ENCODE measurements at regions not wholly inside any gene's neighbourhood (a gene's known extent, or its start where the extent isn't known, plus 50 kb on each side); places are given as distances from the start of the nearest gene placed in this dataset.

GRCh38 chr7:9106747-9107146 lies 673.3 kb downstream of the NXPH1 start:
- Histone ChIP-seq H3K4me1 (no peaks in the 10 kb centered on the region), H3K9me3 (ENCODE audit: control insufficient read depth, low read length) (no peaks in the 10 kb centered on the region)

DNA sequence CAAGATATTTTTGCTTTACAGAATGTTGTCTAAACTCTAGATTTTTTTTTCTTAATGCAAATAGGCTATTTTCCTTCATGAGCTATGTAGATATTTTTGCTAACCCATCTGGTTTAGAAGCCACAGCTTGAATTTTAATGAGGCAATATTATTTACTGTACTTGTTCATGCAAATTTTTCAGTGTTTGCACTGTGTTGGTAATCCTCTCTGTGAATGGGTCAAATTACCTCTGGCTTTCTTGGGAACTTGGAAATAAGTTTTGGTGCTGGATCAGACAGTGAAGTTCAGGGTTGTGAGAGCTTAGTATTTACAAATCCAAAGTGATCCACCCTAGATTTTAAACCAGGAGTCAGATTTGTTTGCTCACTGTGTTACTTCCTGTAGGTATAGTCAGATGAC lies 686.9 kb downstream of the NXPH1 start:
- H2AFZ ChIP-seq, result no peak overlapping the region
- no peak overlapping the region for H3K4me3 ChIP-seq (ENCODE audit: low read depth, low read length)
- no peaks in the 10 kb centered on the region for H3K79me2 ChIP-seq
- H3K4me1 ChIP-seq, result no peaks in the 10 kb centered on the region
- H3K27ac ChIP-seq, result no peak overlapping the region
- no peak overlapping the region for H3K4me2 ChIP-seq (ENCODE audit: low read length)
- H3K9me3 ChIP-seq (ENCODE audit: control insufficient read depth, low read length), result no peaks in the 10 kb centered on the region
- H3K9ac ChIP-seq, result no peak overlapping the region
- no peak for TF ChIP-seq CTCF (IDR thresholded peaks at IDR 0.05)
- no peaks in the 10 kb centered on the region for H3K27me3 ChIP-seq (ENCODE audit: control insufficient read depth, insufficient read depth, low read length)
- H3K36me3 ChIP-seq (ENCODE audit: control insufficient read depth, insufficient read depth, low read length), result no peaks in the 10 kb centered on the region

More at GRCh38 chr7:9106747-9107146, 673.3 kb downstream of the NXPH1 start:
- Histone ChIP-seq H2AFZ (no peak overlapping the region), H3K79me2 (no peaks in the 10 kb centered on the region), H3K36me3 (ENCODE audit: control insufficient read depth, insufficient read depth, low read length) (no peaks in the 10 kb centered on the region), H3K4me3 (ENCODE audit: low read depth, low read length) (no peak overlapping the region), H3K27ac (no peak overlapping the region), H3K9ac (no peak overlapping the region), H3K27me3 (ENCODE audit: control insufficient read depth, insufficient read depth, low read length) (no peaks in the 10 kb centered on the region), H3K4me2 (ENCODE audit: low read length) (no peak overlapping the region)
- no peak for TF ChIP-seq CTCF (IDR thresholded peaks at IDR 0.05)

DNA sequence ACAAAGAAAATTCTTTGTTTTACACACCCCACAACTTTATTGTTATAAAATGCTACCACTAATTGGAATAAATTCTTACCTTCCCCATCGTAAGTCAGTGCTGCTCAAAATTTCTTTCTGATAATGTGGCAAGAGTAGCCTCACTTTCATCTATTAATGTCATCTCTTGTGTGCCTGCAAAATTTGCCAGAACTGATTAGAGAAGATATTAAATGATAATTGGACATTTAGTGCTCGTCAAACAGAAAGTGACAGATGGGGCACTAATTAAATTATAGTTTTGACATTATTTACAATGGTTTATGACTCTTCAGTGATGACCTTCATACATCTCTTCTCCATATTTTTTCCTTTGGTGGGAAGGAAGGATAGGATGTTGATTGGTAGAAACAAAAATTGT lies 690.9 kb downstream of the NXPH1 start:
- Histone ChIP-seq H3K27me3 (ENCODE audit: control insufficient read depth, insufficient read depth, low read length) (no peaks in the 10 kb centered on the region), H3K9ac (no peak overlapping the region), H3K4me3 (ENCODE audit: low read depth, low read length) (no peak overlapping the region), H3K27ac (no peak overlapping the region), H3K4me1 (no peaks in the 10 kb centered on the region), H2AFZ (no peak overlapping the region), H3K36me3 (ENCODE audit: control insufficient read depth, insufficient read depth, low read length) (no peaks in the 10 kb centered on the region), H3K79me2 (no peaks in the 10 kb centered on the region), H3K9me3 (ENCODE audit: control insufficient read depth, low read length) (no peaks in the 10 kb centered on the region), H3K4me2 (ENCODE audit: low read length) (no peak overlapping the region)
- TF ChIP-seq CTCF (IDR thresholded peaks at IDR 0.05), result no peak

DNA sequence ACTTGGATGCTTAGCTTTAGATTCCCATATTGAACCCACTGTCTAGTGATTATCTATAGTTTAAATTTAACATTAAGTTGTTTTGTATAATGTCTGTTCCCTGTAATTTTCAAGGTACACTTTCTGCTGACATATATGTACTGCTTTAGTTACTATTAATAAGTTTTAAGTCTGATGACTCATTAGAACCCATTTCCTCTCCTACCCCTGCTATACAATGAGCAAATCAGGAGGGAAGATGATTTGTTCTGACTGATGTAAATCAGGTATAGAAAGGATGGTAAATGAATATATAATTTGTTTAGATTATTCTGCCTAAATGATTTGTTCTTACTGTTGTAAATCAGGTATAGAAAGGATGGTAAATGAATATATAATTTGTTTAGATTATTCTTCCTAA lies 691.8 kb downstream of the NXPH1 start:
- Histone ChIP-seq H3K79me2 (no peaks in the 10 kb centered on the region), H2AFZ (no peak overlapping the region), H3K27me3 (ENCODE audit: control insufficient read depth, insufficient read depth, low read length) (no peaks in the 10 kb centered on the region), H3K27ac (no peak overlapping the region), H3K9ac (no peak overlapping the region), H3K9me3 (ENCODE audit: control insufficient read depth, low read length) (no peaks in the 10 kb centered on the region), H3K4me2 (ENCODE audit: low read length) (no peak overlapping the region), H3K4me3 (ENCODE audit: low read depth, low read length) (no peak overlapping the region), H3K4me1 (no peaks in the 10 kb centered on the region), H3K36me3 (ENCODE audit: control insufficient read depth, insufficient read depth, low read length) (no peaks in the 10 kb centered on the region)
- no peak for TF ChIP-seq CTCF (IDR thresholded peaks at IDR 0.05)

- H3K27ac ChIP-seq, result no peak overlapping the region
- H2AFZ ChIP-seq, result no peak overlapping the region
- no peaks in the 10 kb centered on the region for H3K79me2 ChIP-seq
- H3K4me2 ChIP-seq (ENCODE audit: low read length), result no peak overlapping the region
- no peaks in the 10 kb centered on the region for H3K36me3 ChIP-seq (ENCODE audit: control insufficient read depth, insufficient read depth, low read length)
- no peaks in the 10 kb centered on the region for H3K9me3 ChIP-seq (ENCODE audit: control insufficient read depth, low read length)
- H3K4me3 ChIP-seq (ENCODE audit: low read depth, low read length), result no peak overlapping the region
- H3K27me3 ChIP-seq (ENCODE audit: control insufficient read depth, insufficient read depth, low read length), result no peaks in the 10 kb centered on the region
- TF ChIP-seq CTCF (IDR thresholded peaks at IDR 0.05), result no peak
- H3K9ac ChIP-seq, result no peak overlapping the region
- no peaks in the 10 kb centered on the region for H3K4me1 ChIP-seq
Measured at GRCh38 chr7:9127901-9128300, 694.5 kb downstream of the NXPH1 start.

Data from parathyroid adenoma (tissue), 2 donors.